MM.1S (cell line): ENCODE measurements at regions not wholly inside any gene's neighbourhood (a gene's known extent, or its start where the extent isn't known, plus 50 kb on each side); places are given as distances from the start of the nearest gene placed in this dataset.

ENCODE experiments used
- EZH2phosphoT487 ChIP-seq: fragments of 300-600 bp; sonication (generic); IDR thresholded peaks from 2 replicates; pipeline ENCODE4 v1.6.1; 2018; ENCODE audit warnings: antibody characterized with exemption, low read length
- TF ChIP-seq, protein P1 (sequence below): fragments of 300-600 bp; sonication (generic); IDR thresholded peaks from 2 replicates; pipeline ENCODE4 v1.5.1; 2016; ENCODE audit warnings: antibody characterized with exemption, low read length, mixed read lengths

GRCh38 chr9:108511307-108511706 lies 344.5 kb downstream of the ACTL7B start:
- TF ChIP-seq, protein P1, sequence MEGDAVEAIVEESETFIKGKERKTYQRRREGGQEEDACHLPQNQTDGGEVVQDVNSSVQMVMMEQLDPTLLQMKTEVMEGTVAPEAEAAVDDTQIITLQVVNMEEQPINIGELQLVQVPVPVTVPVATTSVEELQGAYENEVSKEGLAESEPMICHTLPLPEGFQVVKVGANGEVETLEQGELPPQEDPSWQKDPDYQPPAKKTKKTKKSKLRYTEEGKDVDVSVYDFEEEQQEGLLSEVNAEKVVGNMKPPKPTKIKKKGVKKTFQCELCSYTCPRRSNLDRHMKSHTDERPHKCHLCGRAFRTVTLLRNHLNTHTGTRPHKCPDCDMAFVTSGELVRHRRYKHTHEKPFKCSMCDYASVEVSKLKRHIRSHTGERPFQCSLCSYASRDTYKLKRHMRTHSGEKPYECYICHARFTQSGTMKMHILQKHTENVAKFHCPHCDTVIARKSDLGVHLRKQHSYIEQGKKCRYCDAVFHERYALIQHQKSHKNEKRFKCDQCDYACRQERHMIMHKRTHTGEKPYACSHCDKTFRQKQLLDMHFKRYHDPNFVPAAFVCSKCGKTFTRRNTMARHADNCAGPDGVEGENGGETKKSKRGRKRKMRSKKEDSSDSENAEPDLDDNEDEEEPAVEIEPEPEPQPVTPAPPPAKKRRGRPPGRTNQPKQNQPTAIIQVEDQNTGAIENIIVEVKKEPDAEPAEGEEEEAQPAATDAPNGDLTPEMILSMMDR, result no peak
- no peak for TF ChIP-seq EZH2phosphoT487
